HEK293T (cell line): ENCODE measurements at regions not wholly inside any gene's neighbourhood (a gene's known extent, or its start where the extent isn't known, plus 50 kb on each side); places are given as distances from the start of the nearest gene placed in this dataset.
"Not testable (repeated sequence)": the region's sequence is repeated elsewhere in the genome, so short reads cannot be mapped to it uniquely, and the experiment has no call there.

Experiments used
- CTCF ChIA-PET: fragments of 350-600 bp; formaldehyde crosslinking; extraction: SDS; loops from one replicate; lab custom pipeline; 2021; ENCODE audit warnings: antibody characterized with exemption, inconsistent platforms; lab: Yijun Ruan, JAX
- POLR2A ChIA-PET: fragments of 350-600 bp; formaldehyde crosslinking; extraction: SDS; loops from one replicate; lab custom pipeline; 2020; ENCODE audit warnings: antibody characterized with exemption, inconsistent platforms; lab: Yijun Ruan, JAX
- DNase-seq: peaks from one replicate; pipeline ENCODE4 v3.0.0; 2012; ENCODE audit warnings: mixed read lengths; ENCODE audit errors: extremely low spot score
- ARNT ChIP-seq: fragments of 450-650 bp; IDR thresholded peaks from 2 replicates; pipeline ENCODE4 v1.6.1; 2017; ENCODE audit warnings: mild to moderate bottlenecking
- BHLHE40 ChIP-seq: fragments of 450-650 bp; IDR thresholded peaks from 2 replicates; pipeline ENCODE4 v1.6.1; 2016; ENCODE audit warnings: mild to moderate bottlenecking, moderate library complexity, borderline replicate concordance
- CTBP1 ChIP-seq: fragments of 450-650 bp; IDR thresholded peaks from 2 replicates; pipeline ENCODE4 v1.6.1; 2016; ENCODE audit warnings: borderline replicate concordance
- ELF4 ChIP-seq: fragments of 450-650 bp; IDR thresholded peaks from 2 replicates; pipeline ENCODE4 v1.6.1; 2017; ENCODE audit warnings: antibody characterized with exemption
- FOXA1 ChIP-seq: fragments of 450-650 bp; IDR thresholded peaks from 2 replicates; pipeline ENCODE4 v1.6.1; 2016; ENCODE audit warnings: mild to moderate bottlenecking
- FOXK2 ChIP-seq: fragments of 450-650 bp; IDR thresholded peaks from 2 replicates; pipeline ENCODE4 v1.6.1; 2016; ENCODE audit warnings: mild to moderate bottlenecking
- FOXM1 ChIP-seq: fragments of 450-650 bp; IDR thresholded peaks from 2 replicates; pipeline ENCODE4 v1.6.1; 2017; ENCODE audit warnings: mild to moderate bottlenecking, borderline replicate concordance
- HDGF ChIP-seq: fragments of 450-650 bp; IDR thresholded peaks from 2 replicates; pipeline ENCODE4 v1.6.1; 2017; ENCODE audit warnings: antibody characterized with exemption, borderline replicate concordance
- L3MBTL2 ChIP-seq: fragments of 450-650 bp; conservative IDR thresholded peaks from 2 replicates; pipeline ENCODE4 v1.6.1; 2016; ENCODE audit warnings: mild to moderate bottlenecking
- LEF1 ChIP-seq: fragments of 450-650 bp; IDR thresholded peaks from 2 replicates; pipeline ENCODE4 v1.6.1; 2017; ENCODE audit warnings: mild to moderate bottlenecking, borderline replicate concordance
- NFRKB ChIP-seq: fragments of 450-650 bp; IDR thresholded peaks from 2 replicates; pipeline ENCODE4 v1.6.1; 2016; ENCODE audit warnings: mild to moderate bottlenecking, moderate library complexity
- PKNOX1 ChIP-seq: fragments of 450-650 bp; IDR thresholded peaks from 2 replicates; pipeline ENCODE4 v1.6.1; 2016
- SP1 ChIP-seq: fragments of 450-650 bp; IDR thresholded peaks from 2 replicates; pipeline ENCODE4 v1.6.1; 2017
- SUZ12 ChIP-seq: fragments of 450-650 bp; IDR thresholded peaks from 2 replicates; pipeline ENCODE4 v1.6.1; 2016; ENCODE audit warnings: mild to moderate bottlenecking
- TARDBP ChIP-seq: fragments of 450-650 bp; IDR thresholded peaks from 2 replicates; pipeline ENCODE4 v1.6.1; 2016
- ZNF384 ChIP-seq: fragments of 450-650 bp; IDR thresholded peaks from 2 replicates; pipeline ENCODE4 v1.6.1; 2016

GRCh38 chr10:83543691-83544462, 595.4 kb upstream of the GHITM start:
- ChIA-PET CTCF (interaction anchor here (0.6 kb wide), 1 partner anchor 606 kb away, joined by 3 read pairs; no protein-coding TSS in a partner anchor), POLR2A (no interaction called here)
- TF ChIP-seq ELF4 = no peak
- no peak for TF ChIP-seq HDGF
- no peak for TF ChIP-seq FOXA1
- TF ChIP-seq ZNF384 = no peak
- TF ChIP-seq FOXM1 = no peak
- no peak for TF ChIP-seq LEF1
- TF ChIP-seq ARNT = no peak
- TF ChIP-seq NFRKB = no peak
- no peak for TF ChIP-seq PKNOX1
- TF ChIP-seq SP1 = no peak
- TF ChIP-seq BHLHE40 = no peak
- TF ChIP-seq L3MBTL2 = no peak
- TF ChIP-seq SUZ12 = no peak
- TF ChIP-seq TARDBP = no peak
- TF ChIP-seq FOXK2 = no peak
- no peak for TF ChIP-seq CTBP1
- DNase-seq = no peak

- TF ChIP-seq BHLHE40 = no peak
- POLR2A ChIA-PET = no interaction called here
- no peak for DNase-seq
- CTCF ChIA-PET = no interaction called here
These were observed 593.4 kb upstream of the GHITM start for GRCh38 chr10:83545901-83546391.

DNA sequence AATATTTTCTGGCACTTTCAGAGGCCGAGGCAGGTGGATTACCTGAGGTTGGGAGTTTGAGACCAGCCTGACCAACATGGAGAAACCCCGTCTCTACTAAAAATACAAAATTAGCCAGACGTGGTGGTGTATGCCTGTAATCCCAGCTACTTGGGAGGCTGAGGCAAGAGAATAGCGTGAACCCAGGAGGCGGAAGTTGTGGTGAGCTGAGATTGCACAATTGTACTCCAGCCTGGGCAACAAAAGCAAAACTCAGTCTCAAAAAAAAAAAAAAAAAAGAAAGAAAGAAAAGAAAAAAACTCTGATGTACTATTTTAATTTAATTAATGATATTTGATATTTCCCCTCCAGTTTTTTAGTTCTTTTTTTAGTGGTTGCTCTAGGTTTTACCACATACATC, 588.1 kb upstream of the GHITM start:
- POLR2A ChIA-PET, DNase-seq, CTCF ChIA-PET: not testable (repeated sequence)

GRCh38 chr10:83553366-83553765, 585.9 kb upstream of the GHITM start:
- CTCF ChIA-PET = no interaction called here
- POLR2A ChIA-PET = no interaction called here

DNA sequence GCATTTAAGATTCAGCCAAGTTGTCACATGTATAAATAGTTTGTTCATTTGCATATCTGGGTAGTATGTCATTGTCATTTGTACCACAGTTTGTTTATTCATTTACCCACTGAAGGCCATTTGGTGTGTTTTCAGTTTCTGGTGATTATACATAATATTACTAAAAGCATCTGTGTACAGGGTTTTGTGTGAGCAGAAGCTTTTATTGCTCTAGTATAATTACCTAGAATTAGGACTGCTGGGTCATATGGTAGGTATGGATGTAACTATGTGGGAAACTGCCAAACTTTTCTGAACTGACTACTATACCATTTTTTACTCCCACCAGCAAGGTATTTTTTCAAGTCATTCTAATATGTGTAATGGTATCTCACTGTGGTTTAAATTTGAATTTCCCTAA, 584.0 kb upstream of the GHITM start:
- CTCF ChIA-PET = no interaction called here
- POLR2A ChIA-PET = no interaction called here
- no peak for TF ChIP-seq ELF4
- TF ChIP-seq NFRKB = no peak
- TF ChIP-seq BHLHE40 = no peak
- TF ChIP-seq L3MBTL2 = no peak
- TF ChIP-seq TARDBP = no peak
- TF ChIP-seq FOXA1 = no peak
- TF ChIP-seq ARNT = no peak
- TF ChIP-seq FOXM1 = no peak
- TF ChIP-seq PKNOX1 = no peak
- no peak for TF ChIP-seq ZNF384
- TF ChIP-seq FOXK2 = no peak
- no peak for TF ChIP-seq SUZ12
- no peak for TF ChIP-seq HDGF
- no peak for TF ChIP-seq LEF1
- DNase-seq = no peak

More at GRCh38 chr10:83553366-83553765, 585.9 kb upstream of the GHITM start:
- TF ChIP-seq ZNF384 (no peak), CTBP1 (no peak)
- no peak for DNase-seq

DNA sequence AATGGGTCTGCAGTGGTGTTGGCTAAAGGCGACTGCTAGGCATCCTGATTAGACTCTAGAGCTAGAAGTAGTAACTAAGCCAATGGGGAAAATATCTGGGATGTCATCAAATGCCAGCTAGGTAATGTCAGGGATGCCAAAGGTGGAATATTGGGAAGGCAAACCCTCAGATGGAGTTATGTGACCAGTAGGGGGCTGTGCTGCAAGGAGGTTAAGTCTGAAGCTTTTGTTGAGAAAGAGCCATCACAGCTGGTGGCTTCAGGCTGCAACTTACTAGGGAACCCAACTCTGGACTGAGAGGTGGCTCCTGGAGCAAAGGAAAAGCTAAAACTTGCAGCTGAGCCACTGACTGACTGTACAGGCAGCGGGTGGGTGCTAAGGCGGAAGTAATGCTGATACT, 576.9 kb upstream of the GHITM start:
- TF ChIP-seq L3MBTL2 (no peak), SUZ12 (no peak), LEF1 (no peak), HDGF (no peak), FOXM1 (no peak), BHLHE40 (no peak), ZNF384 (no peak), SP1 (no peak), ELF4 (no peak), CTBP1 (no peak)
- no peak for DNase-seq
- CTCF ChIA-PET = no interaction called here
- POLR2A ChIA-PET = no interaction called here

DNA sequence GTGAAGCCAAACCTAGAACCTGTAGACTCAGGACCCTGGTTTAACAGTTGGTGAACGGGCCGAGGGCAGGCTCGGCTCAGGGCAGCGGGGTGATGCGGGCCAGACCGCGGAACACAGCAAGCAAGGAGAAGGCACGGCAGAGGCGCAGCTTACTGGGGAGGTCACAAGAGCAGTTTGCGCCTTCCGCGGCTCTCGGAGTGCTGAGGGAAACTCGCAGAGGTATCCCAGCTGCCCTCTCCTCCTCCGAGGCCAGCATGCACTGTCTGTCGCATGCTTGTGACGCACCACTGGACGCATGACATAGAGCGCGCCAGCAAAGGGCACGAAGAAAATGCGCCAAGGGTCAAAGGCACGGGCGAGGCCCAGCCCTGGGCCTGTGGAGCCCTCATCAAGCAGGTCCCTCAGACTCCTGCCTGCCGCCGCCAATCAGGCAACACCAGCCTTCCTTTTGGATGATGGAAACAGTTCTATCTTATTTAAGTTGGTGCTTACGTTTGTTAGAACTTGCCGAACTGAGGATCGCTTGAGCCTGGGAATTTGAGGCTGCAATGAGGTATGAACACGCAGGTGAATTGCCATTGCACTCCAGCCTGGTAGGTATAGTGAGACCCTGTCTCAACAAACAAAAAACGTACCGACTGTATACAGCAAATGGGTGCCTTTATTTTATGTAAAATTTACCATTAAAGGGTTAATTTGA, 574.3 kb upstream of the GHITM start:
- DNase-seq = no peak
- ChIA-PET POLR2A (no interaction called here), CTCF (no interaction called here)
- TF ChIP-seq SUZ12 (no peak), NFRKB (no peak), FOXA1 (no peak), ZNF384 (no peak), FOXM1 (no peak), LEF1 (no peak), SP1 (no peak), FOXK2 (no peak), HDGF (no peak), CTBP1 (no peak), BHLHE40 (no peak), PKNOX1 (no peak)
